Stimulated activated naive B cell treated with anti-CD40 and anti-IgM and Interleukin-4, amounts not matched to agents 10 μg/mL and 1 μg/mL and 100 μg/mL, for 72 hours (primary cell): ENCODE measurements at regions not wholly inside any gene's neighbourhood (a gene's known extent, or its start where the extent isn't known, plus 50 kb on each side); places are given as distances from the start of the nearest gene placed in this dataset.

Experiments
- ATAC-seq, 2 donors: fragments of 150-1000 bp; cut with Tn5 transposase; replicated peaks; 2 replicates each; pipeline ENCODE4 v1.10.0; 2021; ENCODE audit warnings: moderate library complexity in 1 of 2
- DNase-seq: peaks from one replicate; pipeline ENCODE4 v3.0.0; 2021
- H3K27ac Mint-ChIP-seq: one replicate; pipeline ENCODE4 v1.8.0; 2022; ENCODE audit warnings: mild to moderate bottlenecking, mixed read lengths
- H3K27me3 Mint-ChIP-seq, 2 donors: one replicate each; pipeline ENCODE4 v1.8.0; 2022; ENCODE audit warnings: mixed read lengths in 2 of 2
- H3K36me3 Mint-ChIP-seq, 2 donors: one replicate each; pipeline ENCODE4 v1.8.0; 2022; ENCODE audit warnings: mixed read lengths in 2 of 2, mild to moderate bottlenecking in 1 of 2
- H3K4me1 Mint-ChIP-seq, 2 donors: one replicate each; pipeline ENCODE4 v1.8.0; 2022; ENCODE audit warnings: mixed read lengths in 2 of 2, mild to moderate bottlenecking in 1 of 2
- H3K4me3 Mint-ChIP-seq, 2 donors: one replicate each; pipeline ENCODE4 v1.8.0; 2022; ENCODE audit warnings: mild to moderate bottlenecking in 2 of 2, mixed read lengths in 2 of 2, moderate library complexity in 1 of 2
- H3K9me3 Mint-ChIP-seq, 2 donors: one replicate each; pipeline ENCODE4 v1.8.0; 2022; ENCODE audit warnings: mixed read lengths in 2 of 2, mild to moderate bottlenecking in 1 of 2

DNA sequence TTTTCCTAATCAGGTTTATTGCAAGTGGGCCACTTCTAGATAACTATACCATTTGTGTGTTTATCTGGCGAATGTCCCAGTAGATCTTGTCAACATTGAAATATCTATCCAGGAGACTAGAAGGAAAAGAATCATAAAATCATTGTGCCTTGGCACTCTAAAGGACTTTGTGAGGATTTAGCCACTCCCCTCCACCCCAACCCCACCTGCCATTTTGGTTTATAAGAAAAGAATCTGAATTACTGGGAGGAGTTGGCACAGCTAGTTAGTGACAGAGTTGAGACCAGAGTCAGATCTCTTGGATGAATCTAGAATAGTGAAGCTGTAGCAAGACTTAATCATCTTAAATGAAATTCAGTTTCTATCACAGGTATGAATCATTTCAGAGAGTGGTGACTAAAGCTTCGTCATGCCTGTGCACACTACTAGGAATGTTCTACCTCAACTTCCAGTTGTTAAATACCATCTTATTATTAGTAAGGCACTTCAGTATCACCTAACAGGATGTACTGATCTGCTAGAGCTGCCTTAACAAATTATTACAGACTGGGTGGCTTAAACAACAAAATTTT, 212.7 kb upstream of the SLC14A2 start:
- H3K4me3 Mint-ChIP-seq: no peak overlapping the region
- no peak overlapping the region for H3K27ac Mint-ChIP-seq
- DNase-seq (no peak), ATAC-seq (no peak)
- H3K27me3 Mint-ChIP-seq: peaks cover 13 to 31% of the 10 kb centered on the region in 2 donors
- H3K36me3 Mint-ChIP-seq: no peaks in the 10 kb centered on the region
- no peaks in the 10 kb centered on the region for H3K4me1 Mint-ChIP-seq
- peaks cover 0 to 8% of the 10 kb centered on the region in 2 donors for H3K9me3 Mint-ChIP-seq

DNA sequence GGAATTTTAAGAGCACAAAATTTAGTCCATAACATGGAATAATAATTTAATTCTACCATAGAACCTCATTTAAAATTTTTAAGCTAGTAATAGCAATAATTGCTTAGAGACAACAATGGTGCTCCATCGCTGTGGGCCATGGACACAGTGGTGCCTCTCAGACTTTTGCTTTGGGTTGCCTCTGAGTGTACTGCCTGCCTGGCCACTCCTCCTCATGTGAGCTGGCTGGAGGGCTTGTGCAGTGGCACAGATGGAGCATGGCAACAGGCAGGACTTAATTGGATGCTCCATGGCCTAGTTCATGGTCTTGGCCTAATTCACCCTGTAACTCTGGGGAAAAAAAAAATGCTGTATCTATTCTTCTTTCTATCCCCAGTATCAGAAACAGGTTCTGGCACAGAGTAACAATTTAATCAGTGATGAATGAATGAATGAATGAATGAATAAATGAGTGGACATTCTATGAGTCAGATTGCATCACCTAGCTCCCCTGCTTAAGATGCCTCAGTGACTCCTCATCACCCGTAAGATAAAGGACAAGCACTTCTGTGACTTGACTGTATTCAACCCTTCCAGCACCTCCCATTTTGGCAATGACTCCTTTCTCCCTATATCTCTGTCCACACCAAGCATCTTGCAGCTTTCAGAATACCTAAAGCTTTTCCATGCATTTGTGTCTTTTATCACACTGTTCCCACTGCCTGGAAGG, 211.8 kb upstream of the SLC14A2 start:
- peaks cover 8 to 34% of the 10 kb centered on the region in 2 donors for H3K27me3 Mint-ChIP-seq
- DNase-seq (no peak), ATAC-seq (no peak)
- H3K9me3 Mint-ChIP-seq: peaks cover 0 to 8% of the 10 kb centered on the region in 2 donors
- no peak overlapping the region for H3K27ac Mint-ChIP-seq
- no peaks in the 10 kb centered on the region for H3K4me1 Mint-ChIP-seq
- no peak overlapping the region for H3K4me3 Mint-ChIP-seq
- H3K36me3 Mint-ChIP-seq: no peaks in the 10 kb centered on the region

DNA sequence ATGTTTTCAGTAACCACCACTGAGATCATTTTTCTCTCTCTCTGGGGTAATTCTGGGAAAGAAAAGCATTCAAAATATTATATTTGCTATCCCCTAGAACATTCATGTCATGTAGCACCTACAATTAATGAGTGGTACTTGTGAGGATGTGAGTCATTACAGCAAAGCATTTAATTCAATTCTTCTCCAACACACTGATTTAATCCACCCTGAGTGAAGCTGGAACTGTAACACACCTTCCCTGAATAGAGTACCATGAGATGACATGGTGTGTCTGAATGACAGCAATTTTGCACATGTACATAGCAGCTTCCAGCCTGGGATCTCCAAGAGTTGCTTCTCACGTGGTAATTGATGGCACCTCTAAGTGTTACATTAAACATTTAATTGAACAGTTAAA, 207.1 kb upstream of the SLC14A2 start:
- DNase-seq (no peak), ATAC-seq (no peak)
- Mint-ChIP-seq H3K27me3 (peaks cover 5 to 44% of the 10 kb centered on the region in 2 donors), H3K4me3 (no peak overlapping the region), H3K36me3 (no peaks in the 10 kb centered on the region), H3K27ac (no peak overlapping the region), H3K4me1 (no peaks in the 10 kb centered on the region), H3K9me3 (peaks cover 0 to 8% of the 10 kb centered on the region in 2 donors)

DNA sequence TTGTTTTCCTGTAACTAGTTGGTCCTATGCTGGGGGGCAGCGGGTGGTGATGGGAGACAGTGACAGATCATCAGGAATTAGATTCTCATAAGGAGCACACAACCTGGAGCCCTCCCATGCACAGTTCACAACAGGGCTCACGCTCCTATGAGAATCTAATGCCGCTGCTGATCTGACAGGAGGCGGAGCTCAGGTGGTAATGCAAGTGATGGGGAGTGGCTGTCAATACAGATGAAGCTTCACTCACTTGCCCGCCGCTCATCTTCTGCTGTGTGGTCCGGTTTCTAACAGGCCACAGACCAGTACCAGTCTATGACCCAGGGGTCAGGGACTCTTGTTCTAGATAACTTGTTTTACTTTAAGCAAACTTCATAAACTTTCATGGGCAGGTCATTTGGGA, 205.3 kb upstream of the SLC14A2 start:
- Mint-ChIP-seq H3K4me3 (no peak overlapping the region), H3K4me1 (no peaks in the 10 kb centered on the region), H3K9me3 (peaks cover 0 to 8% of the 10 kb centered on the region in 2 donors), H3K36me3 (no peaks in the 10 kb centered on the region), H3K27me3 (peaks cover 5 to 44% of the 10 kb centered on the region in 2 donors), H3K27ac (no peak overlapping the region)
- ATAC-seq: no peak
- no peak for DNase-seq

DNA sequence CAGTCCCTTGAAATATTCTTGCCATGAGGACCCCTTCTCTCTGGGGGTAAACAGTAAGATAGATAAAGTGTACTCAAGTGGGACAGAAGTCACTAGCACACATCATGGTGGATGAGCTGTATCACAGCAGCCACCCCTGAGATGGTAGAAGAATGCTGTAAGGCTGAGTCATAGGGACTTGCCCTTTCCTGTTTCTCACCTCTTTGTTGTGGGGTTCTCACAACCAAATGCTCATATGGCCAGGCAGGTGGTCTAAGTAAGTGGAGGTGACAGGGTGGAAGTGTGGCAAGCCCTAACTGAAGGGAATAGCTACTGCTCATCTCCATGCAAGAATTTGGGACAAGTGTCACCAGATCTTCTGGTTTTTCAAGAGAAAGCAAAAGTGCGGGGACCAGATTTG, 202.7 kb upstream of the SLC14A2 start:
- Mint-ChIP-seq H3K9me3 (no peaks in the 10 kb centered on the region), H3K4me1 (no peaks in the 10 kb centered on the region), H3K27me3 (peaks cover 5 to 37% of the 10 kb centered on the region in 2 donors), H3K4me3 (no peak overlapping the region), H3K27ac (no peak overlapping the region), H3K36me3 (no peaks in the 10 kb centered on the region)
- ATAC-seq (no peak), DNase-seq (no peak)

DNA sequence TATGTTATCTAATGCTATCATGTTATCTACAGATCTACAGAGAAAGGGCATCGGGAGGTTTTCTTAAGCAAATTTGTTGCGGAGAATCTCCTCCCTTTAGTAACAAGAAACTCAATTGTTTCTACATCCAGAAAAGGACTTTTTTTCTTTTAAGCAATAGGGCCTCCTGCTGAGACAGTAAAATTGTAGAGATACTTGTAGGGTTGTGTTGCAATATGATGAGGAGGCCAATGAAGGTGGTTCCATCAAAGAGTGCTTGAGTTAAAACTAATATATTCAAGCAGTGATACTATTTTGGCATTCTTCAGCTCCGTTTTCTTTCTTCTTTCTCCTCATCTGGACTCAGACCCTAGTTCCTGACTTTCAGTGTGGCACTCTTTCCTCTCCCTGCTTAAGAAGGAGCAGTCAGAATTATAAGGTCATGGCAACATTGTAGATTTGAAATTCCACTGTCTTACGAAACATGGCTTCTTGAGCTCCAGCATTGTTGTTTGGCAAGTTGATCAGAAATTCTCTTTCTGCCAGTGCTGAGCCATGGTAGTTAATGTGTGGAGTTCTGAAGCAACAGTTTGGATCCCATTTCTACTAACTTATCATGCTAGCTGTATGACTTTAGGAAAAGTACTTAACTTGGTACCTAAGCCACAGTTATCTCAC, 202.0 kb upstream of the SLC14A2 start:
- Mint-ChIP-seq H3K27ac (no peak overlapping the region), H3K27me3 (peaks cover 5 to 36% of the 10 kb centered on the region in 2 donors), H3K4me3 (no peak overlapping the region), H3K4me1 (no peaks in the 10 kb centered on the region), H3K9me3 (no peaks in the 10 kb centered on the region), H3K36me3 (no peaks in the 10 kb centered on the region)
- ATAC-seq (no peak), DNase-seq (no peak)

DNA sequence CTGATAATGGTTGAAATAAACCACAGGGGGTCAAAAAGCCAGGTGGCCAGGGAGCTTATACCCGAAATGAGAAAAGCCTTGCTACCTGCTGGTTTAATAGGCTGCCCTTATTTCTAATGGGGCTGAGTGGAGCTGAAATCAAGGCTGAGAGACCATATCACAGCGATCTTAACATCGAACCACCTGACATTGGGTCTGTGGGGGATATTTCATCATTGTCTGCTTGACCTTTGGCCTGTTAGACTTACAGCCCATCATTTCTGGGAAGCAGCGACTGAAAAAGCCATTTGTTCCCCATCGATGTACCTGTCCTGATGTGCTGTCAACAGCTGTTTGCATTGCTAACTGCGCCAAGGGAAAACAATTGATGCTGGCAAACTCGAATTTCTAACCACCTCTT, 199.7 kb upstream of the SLC14A2 start:
- no peak for DNase-seq
- Mint-ChIP-seq H3K27me3 (peaks cover 5 to 16% of the 10 kb centered on the region in 2 donors), H3K36me3 (no peaks in the 10 kb centered on the region), H3K4me3 (no peak overlapping the region), H3K9me3 (no peaks in the 10 kb centered on the region), H3K4me1 (no peaks in the 10 kb centered on the region), H3K27ac (no peak overlapping the region)
- ATAC-seq: no peak

DNA sequence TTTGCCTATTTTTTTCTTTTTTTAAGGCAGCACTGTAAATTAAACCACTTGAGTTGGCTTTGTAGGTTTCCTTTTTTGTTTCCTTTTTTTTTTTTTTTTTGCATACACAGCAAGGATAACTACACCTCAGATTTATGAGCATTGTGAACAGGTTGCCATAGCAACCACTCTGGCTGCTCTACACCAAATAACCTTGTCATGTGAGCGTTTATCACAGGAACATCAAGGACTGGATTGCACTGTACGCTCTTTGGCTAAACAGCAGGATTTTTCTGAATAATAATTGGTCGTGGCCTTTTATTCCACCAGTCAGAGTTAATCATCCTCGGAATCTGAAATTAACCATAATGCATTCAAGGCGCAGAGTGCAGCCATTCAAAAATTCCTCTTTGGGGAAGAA, 199.1 kb upstream of the SLC14A2 start:
- DNase-seq (no peak), ATAC-seq (no peak)
- no peaks in the 10 kb centered on the region for H3K9me3 Mint-ChIP-seq
- peaks cover 5 to 16% of the 10 kb centered on the region in 2 donors for H3K27me3 Mint-ChIP-seq
- H3K4me3 Mint-ChIP-seq: no peak overlapping the region
- no peak overlapping the region for H3K27ac Mint-ChIP-seq
- no peaks in the 10 kb centered on the region for H3K4me1 Mint-ChIP-seq
- no peaks in the 10 kb centered on the region for H3K36me3 Mint-ChIP-seq

DNA sequence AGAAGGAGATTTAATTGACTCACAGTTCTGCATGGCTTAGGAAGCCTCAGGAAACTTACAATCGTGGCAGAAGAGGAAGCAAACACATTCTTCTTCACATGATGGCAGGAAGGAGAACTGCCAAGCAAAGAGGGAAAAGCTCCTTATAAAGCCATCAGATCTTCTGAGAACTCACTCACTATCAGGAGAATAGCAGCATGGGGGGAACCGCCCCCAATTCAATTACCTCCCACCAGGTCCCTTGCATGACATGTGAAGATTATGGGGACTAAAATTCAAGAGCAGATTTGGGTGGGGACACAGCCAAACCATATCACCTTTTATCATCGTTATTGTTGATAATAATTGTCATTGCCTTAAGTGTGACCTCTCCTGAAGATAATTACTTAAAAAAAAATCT, 197.9 kb upstream of the SLC14A2 start:
- no peak for ATAC-seq
- Mint-ChIP-seq H3K36me3 (no peaks in the 10 kb centered on the region), H3K9me3 (no peaks in the 10 kb centered on the region), H3K27me3 (peaks cover 5 to 15% of the 10 kb centered on the region in 2 donors), H3K4me1 (no peaks in the 10 kb centered on the region), H3K27ac (no peak overlapping the region), H3K4me3 (no peak overlapping the region)
- no peak for DNase-seq

DNA sequence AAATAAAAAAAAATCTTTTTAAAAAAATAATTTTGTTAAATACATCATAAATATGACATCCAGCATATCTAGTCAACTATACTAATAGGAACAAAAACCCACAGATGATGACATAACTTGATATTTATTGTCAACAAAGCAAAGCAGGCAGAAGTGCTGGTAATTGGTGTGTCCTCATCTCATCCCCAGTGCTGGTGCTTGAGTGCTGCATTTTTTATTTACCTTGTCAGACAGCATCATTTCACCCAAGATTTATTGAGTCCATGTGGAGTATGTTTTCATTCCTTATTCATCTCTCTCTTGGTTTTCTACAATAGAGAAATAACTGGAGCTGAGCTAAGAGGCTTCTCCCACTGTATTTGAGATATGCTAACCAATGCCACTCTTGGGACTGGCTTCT, 191.6 kb upstream of the SLC14A2 start:
- H3K9me3 Mint-ChIP-seq: no peaks in the 10 kb centered on the region
- peaks cover 0 to 20% of the 10 kb centered on the region in 2 donors for H3K27me3 Mint-ChIP-seq
- ATAC-seq (no peak), DNase-seq (no peak)
- H3K36me3 Mint-ChIP-seq: no peaks in the 10 kb centered on the region
- H3K4me1 Mint-ChIP-seq: no peaks in the 10 kb centered on the region
- no peak overlapping the region for H3K27ac Mint-ChIP-seq
- no peak overlapping the region for H3K4me3 Mint-ChIP-seq

DNA sequence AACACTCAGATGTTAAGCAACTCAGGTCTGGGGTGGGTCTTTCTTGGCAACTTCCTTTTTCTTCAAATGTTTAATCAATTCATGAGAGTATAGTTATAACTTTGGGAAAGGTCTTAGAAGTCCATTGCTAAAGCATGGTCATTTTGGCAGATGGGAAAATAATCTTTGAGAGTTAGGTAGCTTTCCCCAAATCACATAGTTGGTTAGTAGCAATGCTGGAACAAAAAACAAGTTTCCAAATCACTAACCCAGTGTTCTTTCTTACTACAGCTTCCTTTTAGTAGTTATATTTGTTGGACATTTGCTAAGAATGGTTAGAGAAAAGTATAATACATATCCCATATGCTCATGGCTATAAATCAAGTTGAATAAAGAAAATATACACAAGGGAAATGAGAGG, 185.2 kb upstream of the SLC14A2 start:
- ATAC-seq (no peak), DNase-seq (no peak)
- peaks cover 0 to 6% of the 10 kb centered on the region in 2 donors for H3K4me1 Mint-ChIP-seq
- no peaks in the 10 kb centered on the region for H3K36me3 Mint-ChIP-seq
- no peak overlapping the region for H3K27ac Mint-ChIP-seq
- H3K9me3 Mint-ChIP-seq: no peaks in the 10 kb centered on the region
- no peak overlapping the region for H3K4me3 Mint-ChIP-seq
- H3K27me3 Mint-ChIP-seq: peaks cover 0 to 23% of the 10 kb centered on the region in 2 donors

DNA sequence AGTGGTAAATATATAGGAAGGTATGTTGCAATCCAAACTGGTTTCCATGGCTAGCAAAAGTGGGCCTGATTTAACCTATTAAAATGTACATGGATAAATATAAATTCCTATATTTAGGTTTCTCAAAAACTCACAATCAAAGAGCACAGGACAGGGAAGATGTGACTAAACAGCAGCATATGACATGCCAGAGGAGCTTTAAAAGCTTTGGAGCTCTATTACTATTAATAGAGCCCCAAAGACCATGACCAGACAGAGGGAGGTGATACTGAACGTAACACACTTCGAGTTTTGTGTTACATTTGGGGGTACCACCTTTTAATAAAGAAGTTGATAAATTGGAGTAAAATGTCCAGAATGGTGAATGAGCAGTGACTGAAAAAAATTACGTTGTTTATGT, 179.5 kb upstream of the SLC14A2 start:
- H3K27me3 Mint-ChIP-seq: peaks cover 1 to 7% of the 10 kb centered on the region in 2 donors

DNA sequence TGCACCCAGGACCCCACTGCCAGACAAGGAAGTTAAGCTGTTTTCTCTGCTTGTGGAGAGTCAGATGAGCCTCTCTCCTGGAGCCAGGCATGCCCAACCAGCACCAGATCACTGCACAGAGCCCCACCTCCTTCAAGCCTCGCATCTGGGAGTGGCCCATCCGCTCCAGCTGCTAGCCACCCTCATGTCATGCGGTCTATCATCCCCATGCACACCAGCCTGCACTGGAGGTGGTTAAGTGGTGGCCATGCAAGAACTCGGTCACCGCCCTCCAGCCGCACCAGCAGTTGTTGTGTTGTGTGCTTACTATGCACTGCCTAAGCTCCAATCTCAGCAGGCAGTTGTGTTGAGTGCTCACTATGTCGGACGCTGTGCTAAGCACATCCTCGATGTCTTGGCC, 177.9 kb upstream of the SLC14A2 start:
- DNase-seq (no peak), ATAC-seq (no peak)
- Mint-ChIP-seq H3K36me3 (no peaks in the 10 kb centered on the region), H3K9me3 (no peaks in the 10 kb centered on the region), H3K4me1 (peaks cover 0 to 6% of the 10 kb centered on the region in 2 donors), H3K27me3 (peaks cover 8 to 18% of the 10 kb centered on the region in 2 donors), H3K27ac (no peak overlapping the region), H3K4me3 (no peak overlapping the region)

More for the DNA sequence above, 179.5 kb upstream of the SLC14A2 start:
- ATAC-seq (no peak), DNase-seq (no peak)
- Mint-ChIP-seq H3K36me3 (no peaks in the 10 kb centered on the region), H3K27ac (no peak overlapping the region), H3K9me3 (no peaks in the 10 kb centered on the region), H3K4me3 (no peak overlapping the region), H3K4me1 (peaks cover 0 to 6% of the 10 kb centered on the region in 2 donors)

DNA sequence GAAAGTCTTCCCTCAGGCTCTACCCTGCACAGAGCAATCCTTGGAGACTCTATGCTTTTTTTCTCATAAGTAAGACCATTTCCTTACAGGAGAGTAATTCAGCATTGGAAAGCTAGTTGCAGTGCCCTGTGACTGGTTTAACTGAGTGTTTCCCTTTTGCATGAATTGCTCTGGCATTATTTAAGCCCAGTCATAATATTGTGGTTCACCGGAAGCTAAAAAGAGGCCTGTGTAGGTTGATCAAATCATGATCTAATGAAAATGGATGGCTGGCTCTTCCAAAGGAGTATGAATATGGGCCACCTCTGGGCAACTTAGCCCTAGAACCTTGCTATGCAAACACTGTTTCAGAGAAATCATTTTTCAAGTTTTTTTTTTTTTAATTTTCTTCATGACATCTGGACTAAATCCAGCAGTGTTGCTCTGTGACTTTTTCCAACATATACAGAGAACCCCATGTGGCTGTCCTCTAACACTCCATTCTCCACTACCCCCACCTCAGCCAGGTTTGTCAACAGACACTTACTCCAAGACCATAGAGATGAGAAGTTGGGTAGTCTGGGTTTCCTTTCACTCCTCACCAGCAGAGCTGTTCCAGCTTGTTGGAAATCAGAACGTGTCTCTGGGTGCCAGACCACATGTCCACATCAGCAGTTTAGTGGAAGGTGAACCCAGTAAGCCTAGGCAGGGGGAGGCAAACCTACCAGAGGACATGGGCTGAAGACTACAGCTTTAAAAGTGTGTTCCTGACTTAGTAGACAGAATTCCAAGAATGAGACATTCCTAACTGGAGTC, 175.2 kb upstream of the SLC14A2 start:
- H3K27ac Mint-ChIP-seq: no peak overlapping the region
- DNase-seq: no peak
- ATAC-seq: no peak
- H3K4me1 Mint-ChIP-seq: no peaks in the 10 kb centered on the region
- H3K4me3 Mint-ChIP-seq: no peak overlapping the region
- H3K36me3 Mint-ChIP-seq: no peaks in the 10 kb centered on the region
- H3K27me3 Mint-ChIP-seq: peaks cover 22 to 34% of the 10 kb centered on the region in 2 donors
- H3K9me3 Mint-ChIP-seq: no peaks in the 10 kb centered on the region
